ENCODE measurements at regions not wholly inside any gene's neighbourhood (a gene's known extent, or its start where the extent isn't known, plus 50 kb on each side); places are given as distances from the start of the nearest gene placed in this dataset.

DNA sequence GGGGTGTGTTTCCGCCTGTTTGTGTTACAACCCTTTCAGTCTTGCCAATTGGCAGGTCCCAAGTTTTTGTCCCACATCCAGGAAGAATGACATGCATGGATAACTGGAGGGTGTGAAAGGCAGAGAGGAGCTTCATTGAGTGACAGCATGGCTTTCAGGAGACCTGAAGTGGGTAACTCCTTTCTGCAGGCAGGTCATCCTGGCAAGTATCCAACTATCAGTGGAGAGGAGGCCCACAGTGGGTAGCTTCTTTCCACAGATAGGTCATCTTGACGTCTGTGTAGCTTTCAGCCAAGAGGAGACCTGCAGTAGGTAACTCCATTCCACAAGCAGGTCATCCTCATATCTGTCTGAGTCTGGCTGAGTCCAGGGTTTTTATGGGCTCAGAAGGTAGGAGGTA lies 1268.8 kb upstream of the CNTN5 start:
- Histone ChIP-seq H3K9me2 (replicated peaks; ENCODE audit: insufficient read depth, low read length) (no peaks in the 10 kb centered on the region), H3F3A (ENCODE audit: insufficient read depth) (no peaks in the 10 kb centered on the region), H2AFZ (ENCODE audit: low read depth, low read length, severe bottlenecking) (no peak overlapping the region), H3K4me3 (ENCODE audit: insufficient read depth, low read length, poor library complexity, severe bottlenecking) (no peak overlapping the region), H4K20me1 (ENCODE audit: low read depth, low read length) (no peaks in the 10 kb centered on the region), H3K9me3 (ENCODE audit: insufficient read depth, low read length) (no peaks in the 10 kb centered on the region), H3K9ac (ENCODE audit: low read length) (no peak overlapping the region), H3K4me2 (ENCODE audit: low read depth, low read length, poor library complexity, severe bottlenecking) (no peak overlapping the region), H3K27me3 (ENCODE audit: low read length) (no peaks in the 10 kb centered on the region), H3K79me2 (ENCODE audit: insufficient read depth, low read length) (no peaks in the 10 kb centered on the region), H3K27ac (ENCODE audit: low read depth, low read length) (no peak overlapping the region), H3K36me3 (ENCODE audit: low read length) (no peaks in the 10 kb centered on the region)
- TF ChIP-seq EZH2phosphoT487 (conservative IDR thresholded peaks at IDR 0.05; ENCODE audit: low read length): no peak
- no peak for TF ChIP-seq CTCF (IDR thresholded peaks at IDR 0.05; ENCODE audit: insufficient read depth, low read length, poor library complexity, severe bottlenecking)

- no peaks in the 10 kb centered on the region for H3K79me2 ChIP-seq (ENCODE audit: insufficient read depth, low read length)
- H3K9me3 ChIP-seq (ENCODE audit: insufficient read depth, low read length): no peaks in the 10 kb centered on the region
- H2AFZ ChIP-seq (ENCODE audit: low read depth, low read length, severe bottlenecking): no peak overlapping the region
- no peak for TF ChIP-seq CTCF (IDR thresholded peaks at IDR 0.05; ENCODE audit: insufficient read depth, low read length, poor library complexity, severe bottlenecking)
- TF ChIP-seq EZH2phosphoT487 (conservative IDR thresholded peaks at IDR 0.05; ENCODE audit: low read length): no peak
- H3K27ac ChIP-seq (ENCODE audit: low read depth, low read length): no peak overlapping the region
- H3K36me3 ChIP-seq (ENCODE audit: low read length): no peaks in the 10 kb centered on the region
- no peaks in the 10 kb centered on the region for H4K20me1 ChIP-seq (ENCODE audit: low read depth, low read length)
- H3K9ac ChIP-seq (ENCODE audit: low read length): no peak overlapping the region
- H3F3A ChIP-seq (ENCODE audit: insufficient read depth): no peaks in the 10 kb centered on the region
- no peak overlapping the region for H3K4me2 ChIP-seq (ENCODE audit: low read depth, low read length, poor library complexity, severe bottlenecking)
- H3K4me3 ChIP-seq (ENCODE audit: insufficient read depth, low read length, poor library complexity, severe bottlenecking): no peak overlapping the region
- no peaks in the 10 kb centered on the region for H3K9me2 ChIP-seq (replicated peaks; ENCODE audit: insufficient read depth, low read length)
- H3K27me3 ChIP-seq (ENCODE audit: low read length): no peaks in the 10 kb centered on the region
Measured at GRCh38 chr11:97754976-97755375, 1265.8 kb upstream of the CNTN5 start.

DNA sequence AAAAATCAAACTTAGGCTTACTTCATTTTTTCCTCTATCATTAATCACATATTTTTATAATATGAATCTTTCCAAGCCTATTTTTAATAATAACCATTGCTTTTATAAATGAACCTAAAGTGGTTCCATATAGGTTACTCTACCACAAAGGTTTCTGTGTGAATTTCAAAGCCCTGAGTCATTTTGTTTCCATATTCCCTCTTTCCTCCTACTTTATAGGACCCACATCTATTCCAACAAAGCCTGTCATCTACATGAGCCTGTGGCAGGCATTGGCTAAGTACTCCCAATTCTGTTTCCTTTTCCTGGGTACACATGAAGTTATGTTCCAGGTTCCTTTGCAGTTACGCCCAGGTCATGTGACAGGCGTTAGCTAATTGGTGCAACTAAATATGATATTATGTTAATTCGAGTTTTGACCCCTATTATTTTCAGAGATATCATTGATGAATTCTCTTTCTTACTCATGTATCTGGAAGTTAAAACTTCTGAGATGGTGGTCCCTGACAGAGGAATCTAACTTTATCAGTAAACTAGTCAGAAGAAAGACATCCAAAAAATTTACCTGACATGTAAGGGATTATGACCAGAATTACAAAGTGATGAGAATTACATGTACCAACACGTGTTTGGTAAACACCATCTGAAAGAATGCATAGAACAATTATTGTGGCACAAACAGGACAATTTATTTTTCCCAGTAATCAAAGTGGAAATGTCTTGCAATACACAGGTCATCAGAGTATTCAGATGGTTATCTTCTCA lies 1264.0 kb upstream of the CNTN5 start:
- Histone ChIP-seq H3K36me3 (ENCODE audit: low read length) (no peaks in the 10 kb centered on the region), H3K9me3 (ENCODE audit: insufficient read depth, low read length) (no peaks in the 10 kb centered on the region), H3K4me3 (ENCODE audit: insufficient read depth, low read length, poor library complexity, severe bottlenecking) (no peak overlapping the region), H3K79me2 (ENCODE audit: insufficient read depth, low read length) (no peaks in the 10 kb centered on the region), H4K20me1 (ENCODE audit: low read depth, low read length) (no peaks in the 10 kb centered on the region), H2AFZ (ENCODE audit: low read depth, low read length, severe bottlenecking) (no peak overlapping the region), H3K27ac (ENCODE audit: low read depth, low read length) (no peak overlapping the region), H3K27me3 (ENCODE audit: low read length) (no peaks in the 10 kb centered on the region), H3F3A (ENCODE audit: insufficient read depth) (no peaks in the 10 kb centered on the region), H3K9me2 (replicated peaks; ENCODE audit: insufficient read depth, low read length) (no peaks in the 10 kb centered on the region), H3K9ac (ENCODE audit: low read length) (no peak overlapping the region), H3K4me2 (ENCODE audit: low read depth, low read length, poor library complexity, severe bottlenecking) (no peak overlapping the region)
- no peak for TF ChIP-seq CTCF (IDR thresholded peaks at IDR 0.05; ENCODE audit: insufficient read depth, low read length, poor library complexity, severe bottlenecking)
- no peak for TF ChIP-seq EZH2phosphoT487 (conservative IDR thresholded peaks at IDR 0.05; ENCODE audit: low read length)
